ENCODE measurements at regions not wholly inside any gene's neighbourhood (a gene's known extent, or its start where the extent isn't known, plus 50 kb on each side); places are given as distances from the start of the nearest gene placed in this dataset.

DNA sequence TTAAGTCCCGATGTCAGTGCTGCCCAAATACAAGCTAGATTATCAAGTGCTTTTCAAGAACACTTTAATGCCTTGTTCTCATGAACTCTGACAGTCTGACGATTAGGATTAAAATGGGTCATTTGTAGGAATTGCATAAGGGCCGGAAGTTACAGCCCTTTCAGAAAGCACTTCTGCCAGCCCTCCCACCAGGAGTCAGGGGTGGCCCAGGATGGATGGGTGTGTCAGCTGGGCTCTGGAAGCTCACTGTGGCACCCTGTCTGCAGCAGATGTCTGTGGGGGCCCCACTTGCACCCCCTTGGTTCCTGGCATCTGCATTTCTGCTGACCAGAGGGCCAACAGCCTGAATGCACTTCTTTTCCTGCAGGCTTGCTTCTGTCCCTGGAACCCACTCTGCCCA, 712.7 kb downstream of the UQCRFS1 start:
- DNase-seq (ENCODE audit: low read depth in 4 of 4, low spot score in 3 of 4) = no peak

DNA sequence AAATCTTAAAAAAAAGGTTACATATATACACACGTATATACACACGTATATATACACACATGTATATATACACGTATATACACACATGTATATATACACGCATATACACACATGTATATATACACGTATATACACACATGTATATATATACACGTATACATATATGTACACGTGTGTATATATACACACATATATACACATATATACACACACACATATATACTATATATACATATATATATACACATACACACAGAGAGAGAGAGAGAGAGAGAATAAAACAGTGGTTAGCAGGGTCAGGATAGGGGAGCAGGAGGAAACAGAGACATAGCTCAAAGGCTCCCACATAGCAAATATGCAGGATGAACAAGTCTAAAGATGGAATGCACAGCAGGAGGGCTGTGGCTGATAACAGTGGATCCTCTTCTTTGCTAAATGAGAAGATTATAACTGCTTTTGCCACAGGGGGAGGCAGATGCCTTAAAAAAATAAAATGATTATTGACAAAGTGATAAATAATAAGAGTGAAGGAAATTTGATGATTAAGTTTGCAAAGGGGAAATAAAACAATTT, 714.5 kb downstream of the UQCRFS1 start:
- no peak for DNase-seq (ENCODE audit: low read depth in 4 of 4, low spot score in 3 of 4)

GRCh38 chr19:28497887-28498286, 715.1 kb downstream of the UQCRFS1 start:
- no peak for DNase-seq (ENCODE audit: low read depth in 4 of 4, low spot score in 3 of 4)

DNA sequence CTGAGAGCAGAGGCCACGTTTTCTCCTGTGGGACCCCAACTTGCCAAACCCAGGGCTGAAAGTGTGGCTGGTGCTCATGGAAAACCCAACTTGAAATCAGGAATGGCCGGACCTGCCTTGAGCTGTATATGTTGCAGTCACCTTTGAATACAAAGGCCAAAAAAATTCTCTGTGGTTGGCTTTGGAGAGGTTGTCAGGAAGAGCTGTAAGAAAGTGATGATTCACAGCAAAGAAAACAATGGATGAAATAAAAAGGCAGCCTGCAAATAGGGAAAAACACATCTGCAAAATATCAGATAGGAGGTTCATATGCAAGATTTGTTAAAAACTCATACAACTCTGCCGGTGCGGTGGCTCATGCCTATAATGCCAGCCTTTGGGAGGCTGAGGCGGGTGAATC, 715.8 kb downstream of the UQCRFS1 start:
- DNase-seq (ENCODE audit: low read depth in 4 of 4, low spot score in 3 of 4) = no peak

- no peak for DNase-seq (ENCODE audit: low read depth in 4 of 4, low spot score in 3 of 4)
Observed at GRCh38 chr19:28495046-28495445, 717.9 kb downstream of the UQCRFS1 start.

GRCh38 chr19:28494461-28494860, 718.5 kb downstream of the UQCRFS1 start:
- no peak for DNase-seq (ENCODE audit: low read depth in 4 of 4, low spot score in 3 of 4)

DNA sequence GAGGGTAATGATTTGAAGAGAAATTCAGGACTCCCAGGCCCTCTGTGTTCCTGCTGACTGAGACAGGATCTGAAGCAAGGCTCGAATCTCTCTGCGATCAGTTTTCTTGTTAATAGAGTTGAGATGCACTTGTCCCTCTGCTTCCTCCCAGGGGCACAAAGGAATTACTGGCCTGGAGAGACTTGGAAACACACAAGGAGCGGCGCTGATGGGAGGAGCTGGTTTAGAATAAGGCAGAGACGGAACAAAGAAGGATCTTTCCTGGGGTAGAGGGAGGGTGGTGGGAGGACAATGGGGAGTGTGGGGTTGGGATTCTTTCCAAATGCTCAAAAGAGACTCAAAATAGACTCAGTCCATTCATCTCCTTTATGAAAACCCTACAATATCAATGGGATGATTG, 719.1 kb downstream of the UQCRFS1 start:
- no peak for DNase-seq (ENCODE audit: low read depth in 4 of 4, low spot score in 3 of 4)

DNA sequence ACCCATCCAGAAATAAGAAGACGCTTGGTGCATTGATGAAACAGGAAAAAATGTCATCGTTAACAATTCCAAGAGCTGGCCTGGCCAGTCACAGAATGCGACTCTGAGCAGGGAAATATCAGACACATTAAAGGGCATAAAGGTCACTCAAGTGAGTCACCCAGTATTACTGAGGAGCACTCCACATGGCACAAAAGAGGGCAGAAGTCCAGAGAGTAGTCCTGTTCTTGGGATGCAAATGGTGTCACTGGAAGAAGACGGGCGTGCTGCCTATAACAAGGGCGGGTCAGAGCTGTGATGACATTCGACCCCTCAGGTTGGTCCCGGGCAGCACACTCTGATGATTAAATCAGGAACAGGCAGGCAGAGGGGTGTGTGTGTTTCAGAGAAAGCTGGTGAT, 720.3 kb downstream of the UQCRFS1 start:
- no peak for DNase-seq (ENCODE audit: low read depth in 4 of 4, low spot score in 3 of 4)

- DNase-seq (ENCODE audit: low read depth in 4 of 4, low spot score in 3 of 4) = no peak
Observed at GRCh38 chr19:28492201-28492600, 720.8 kb downstream of the UQCRFS1 start.

DNA sequence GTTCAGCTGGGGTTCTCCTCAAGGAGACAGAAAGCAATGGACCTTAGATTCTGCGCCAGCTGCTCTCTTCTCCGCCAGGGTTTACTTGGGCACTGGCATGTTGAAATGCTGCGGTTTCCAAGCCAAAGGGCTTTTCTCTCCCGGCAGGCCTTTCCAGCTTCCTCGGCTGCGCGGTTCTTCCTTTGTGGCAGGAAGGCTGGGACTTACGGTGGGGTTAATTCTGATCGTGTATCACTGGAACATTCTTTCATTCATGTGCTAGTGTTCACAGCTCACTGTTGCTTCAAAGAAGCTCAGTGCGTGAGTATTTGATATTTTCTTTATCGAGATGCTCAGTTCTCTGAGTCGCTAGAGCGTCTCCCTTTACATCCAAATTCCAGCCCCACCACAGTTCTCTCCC, 723.2 kb downstream of the UQCRFS1 start:
- no peak for DNase-seq (ENCODE audit: low read depth in 4 of 4, low spot score in 3 of 4)

- no peak for DNase-seq (ENCODE audit: low read depth in 4 of 4, low spot score in 3 of 4)
Observed at GRCh38 chr19:28489126-28489660, 723.8 kb downstream of the UQCRFS1 start.

GRCh38 chr19:28487999-28488398, 725.0 kb downstream of the UQCRFS1 start:
- DNase-seq (ENCODE audit: low read depth in 4 of 4, low spot score in 3 of 4) = no peak

- DNase-seq (ENCODE audit: low read depth in 4 of 4, low spot score in 3 of 4) = no peak
Observed at GRCh38 chr19:28486926-28487325, 726.0 kb downstream of the UQCRFS1 start.

- DNase-seq (ENCODE audit: low read depth in 4 of 4, low spot score in 3 of 4) = no peak
Observed at GRCh38 chr19:28486473-28486872, 726.5 kb downstream of the UQCRFS1 start.

GRCh38 chr19:28485292-28485691, 727.7 kb downstream of the UQCRFS1 start:
- DNase-seq (ENCODE audit: low read depth in 4 of 4, low spot score in 3 of 4) = no peak

DNA sequence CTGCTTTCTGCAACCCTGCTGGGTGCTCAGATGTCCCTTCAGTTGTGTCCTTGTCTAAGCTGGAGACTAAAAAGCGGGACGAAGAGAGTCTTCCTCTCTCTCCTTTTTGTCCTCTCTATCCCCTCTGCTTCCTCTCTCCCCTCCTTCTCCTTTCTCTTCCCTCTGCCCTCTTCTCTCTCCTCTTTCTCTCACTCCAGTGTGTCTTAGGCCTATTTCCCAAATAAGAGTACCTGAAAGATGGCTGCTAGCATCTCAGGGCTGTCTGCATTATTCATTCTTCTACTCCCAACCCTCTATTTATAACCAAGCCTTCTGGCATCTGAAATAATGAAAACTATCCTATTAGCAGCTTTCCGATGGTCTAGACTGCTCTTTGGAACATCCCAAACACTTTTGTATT, 729.8 kb downstream of the UQCRFS1 start:
- no peak for DNase-seq (ENCODE audit: low read depth in 4 of 4, low spot score in 3 of 4)

DNA sequence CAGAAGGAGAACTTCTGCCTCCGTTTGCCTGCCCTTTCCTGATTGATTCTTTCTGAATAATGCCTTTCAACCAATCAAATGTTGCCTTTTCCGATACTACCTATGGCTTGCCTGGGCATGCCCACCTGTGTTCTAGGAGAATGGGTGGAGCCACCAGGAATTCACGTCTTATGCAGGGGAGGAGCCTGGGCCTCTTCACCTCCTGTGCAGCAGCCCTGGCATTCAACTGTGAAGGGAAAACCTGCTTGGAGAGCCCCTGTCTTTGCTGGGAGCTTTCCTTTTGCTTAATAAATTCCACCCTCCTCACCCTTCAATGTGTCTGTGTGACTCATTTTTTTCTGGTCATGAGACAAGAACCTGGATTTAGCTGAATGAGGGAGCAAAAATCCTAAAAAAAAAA, 730.7 kb downstream of the UQCRFS1 start:
- no peak for DNase-seq (ENCODE audit: low read depth in 4 of 4, low spot score in 3 of 4)

- DNase-seq (ENCODE audit: low read depth in 4 of 4, low spot score in 3 of 4) = no peak
Observed at GRCh38 chr19:28481674-28482073, 731.3 kb downstream of the UQCRFS1 start.

DNA sequence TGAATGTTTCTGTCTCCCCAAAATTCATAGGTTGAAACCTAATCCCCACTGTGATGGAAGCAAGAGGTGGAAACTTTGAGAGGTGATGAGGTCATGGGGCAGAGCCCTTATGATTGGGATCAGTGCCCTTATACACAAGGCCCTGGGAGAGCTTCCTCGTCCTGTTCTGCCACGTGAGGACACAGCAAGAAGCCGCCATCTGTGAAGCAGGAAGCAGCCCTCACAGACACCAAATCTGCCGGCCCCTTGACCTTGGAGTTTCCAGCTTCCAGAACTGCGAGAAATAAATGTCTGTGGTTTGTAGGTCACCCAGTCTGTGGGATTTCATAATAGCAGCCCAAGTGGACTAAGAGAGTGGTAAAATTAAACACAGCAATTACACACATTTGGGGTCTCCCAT, 737.4 kb downstream of the UQCRFS1 start:
- no peak for DNase-seq (ENCODE audit: low read depth in 4 of 4, low spot score in 3 of 4)

DNA sequence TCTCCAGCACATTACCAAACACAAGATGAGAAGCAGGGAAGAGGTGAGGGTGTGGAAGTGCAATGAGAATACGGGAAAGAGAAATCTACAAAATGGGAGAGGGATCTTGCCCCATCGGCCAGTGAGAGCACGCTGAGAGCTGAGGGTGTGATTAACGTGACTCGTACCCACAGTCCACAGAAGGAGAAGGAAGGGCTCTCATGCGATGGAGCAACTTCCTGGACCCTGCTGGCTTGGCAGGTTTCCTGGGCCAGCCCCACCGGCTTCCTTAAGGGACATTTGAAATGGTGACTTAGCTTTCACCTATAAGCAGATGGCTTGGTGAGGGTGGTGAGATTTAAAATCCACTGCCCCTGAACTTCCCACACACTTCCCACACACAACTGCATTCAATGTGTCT, 740.1 kb downstream of the UQCRFS1 start:
- DNase-seq (ENCODE audit: low read depth in 4 of 4, low spot score in 3 of 4) = no peak

DNA sequence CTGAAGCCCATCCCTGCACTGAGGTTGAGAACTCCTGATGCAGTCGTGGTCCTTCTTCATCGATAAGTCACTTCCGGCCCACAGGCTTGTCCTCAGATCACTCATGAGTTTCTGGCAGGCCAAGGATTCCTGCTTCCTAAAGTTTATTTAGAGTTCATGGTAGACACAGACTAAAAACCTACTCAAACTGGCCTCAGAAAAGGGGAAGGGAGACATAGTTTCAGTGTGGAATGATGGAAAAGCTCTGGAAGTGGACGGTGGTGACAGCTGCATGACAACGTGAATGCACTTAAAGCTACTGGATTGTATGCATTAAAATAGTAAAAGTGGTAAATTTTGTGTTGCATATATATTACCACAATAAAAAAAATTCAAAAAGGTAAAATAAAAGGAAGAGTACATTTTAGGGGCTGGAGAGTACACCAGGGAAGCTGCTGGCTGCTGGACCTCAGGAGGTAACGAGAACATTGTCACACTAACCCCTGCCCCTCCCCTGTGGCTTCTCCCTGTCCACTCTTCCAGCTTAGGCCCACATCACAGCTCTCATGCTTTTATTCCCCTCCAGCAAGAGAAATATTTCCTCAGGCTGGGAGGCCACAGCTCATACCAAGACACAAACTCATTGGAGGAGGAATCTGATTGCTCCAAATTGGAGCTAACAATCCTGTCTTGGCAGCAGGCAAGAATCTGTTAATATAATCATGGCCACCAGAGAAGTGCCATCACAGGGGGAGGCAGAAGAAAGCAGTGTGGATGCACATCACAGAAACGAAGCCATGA, 741.0 kb downstream of the UQCRFS1 start:
- no peak for DNase-seq (ENCODE audit: low read depth in 4 of 4, low spot score in 3 of 4)

DNA sequence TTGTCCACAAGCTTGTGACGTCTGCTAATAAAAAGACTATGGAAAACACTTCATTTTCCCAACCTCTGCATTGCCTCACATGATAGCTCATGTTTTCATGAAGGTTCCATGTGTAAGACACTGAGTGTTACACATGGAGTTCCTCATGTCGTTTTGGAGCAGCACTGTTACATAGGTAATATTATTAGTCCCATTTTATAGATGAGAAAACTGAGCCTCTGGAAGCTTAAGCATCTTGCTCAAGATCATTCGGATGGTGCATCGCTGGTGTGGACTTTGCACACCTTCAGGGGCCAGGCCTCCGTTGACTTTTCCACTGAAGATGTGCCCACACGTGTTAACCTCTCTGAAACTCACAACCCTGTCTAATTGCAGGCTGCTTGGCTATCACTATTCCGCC, 743.4 kb downstream of the UQCRFS1 start:
- no peak for DNase-seq (ENCODE audit: low read depth in 4 of 4, low spot score in 3 of 4)
